ENCODE measurements at regions not wholly inside any gene's neighbourhood (a gene's known extent, or its start where the extent isn't known, plus 50 kb on each side); places are given as distances from the start of the nearest gene placed in this dataset.

- no peaks in the 10 kb centered on the region for H3K36me3 Mint-ChIP-seq (ENCODE audit: insufficient read depth, unreplicated experiment)
- Histone ChIP-seq H3K4me1 (no peaks in the 10 kb centered on the region), H3K36me3 (ENCODE audit: control insufficient read depth, insufficient read depth, low read length) (no peaks in the 10 kb centered on the region), H3K9me3 (no peaks in the 10 kb centered on the region), H3K27me3 (replicated peaks; ENCODE audit: control insufficient read depth, insufficient read depth, low read length) (peaks cover 2% of the 10 kb centered on the region; the same call in 1 of the 2 replicates), H3K4me3 (ENCODE audit: low read depth, low read length) (no peak overlapping the region)
- peaks cover 7% of the 10 kb centered on the region for H3K4me1 Mint-ChIP-seq (ENCODE audit: low read depth, unreplicated experiment)
- TF ChIP-seq CTCF (IDR thresholded peaks at IDR 0.05; ENCODE audit: insufficient read depth in 1 of 2, low read depth in 1 of 2, low read length in 1 of 2, severe bottlenecking in 1 of 2, unreplicated experiment in 1 of 2), result no peak
- no peaks in the 10 kb centered on the region for H3K9me3 Mint-ChIP-seq (ENCODE audit: unreplicated experiment)
- peaks cover 23% of the 10 kb centered on the region for H3K27me3 Mint-ChIP-seq (ENCODE audit: insufficient read depth, unreplicated experiment)
- ChIA-PET CTCF (interaction anchor here (1.0 to 1.5 kb wide), 2 partner anchors 9 to 12 kb away, joined by 3 to 5 read pairs; no protein-coding TSS in a partner anchor), POLR2A (no interaction called here)
- BruUV-seq (replicated peaks), result no TSS peak
- H3K4me3 Mint-ChIP-seq (ENCODE audit: unreplicated experiment), result peak overlapping the region; percentile 59
- DNase-seq, result no peak
- intact Hi-C loops (cut with micrococcal nuclease; ENCODE audit: unreplicated experiment), result no loop called here
- H3K27ac Mint-ChIP-seq (ENCODE audit: unreplicated experiment), result no peak overlapping the region
These were observed 122.4 kb upstream of the HSD17B12 start for GRCh38 chr11:43558146-43558545.

DNA sequence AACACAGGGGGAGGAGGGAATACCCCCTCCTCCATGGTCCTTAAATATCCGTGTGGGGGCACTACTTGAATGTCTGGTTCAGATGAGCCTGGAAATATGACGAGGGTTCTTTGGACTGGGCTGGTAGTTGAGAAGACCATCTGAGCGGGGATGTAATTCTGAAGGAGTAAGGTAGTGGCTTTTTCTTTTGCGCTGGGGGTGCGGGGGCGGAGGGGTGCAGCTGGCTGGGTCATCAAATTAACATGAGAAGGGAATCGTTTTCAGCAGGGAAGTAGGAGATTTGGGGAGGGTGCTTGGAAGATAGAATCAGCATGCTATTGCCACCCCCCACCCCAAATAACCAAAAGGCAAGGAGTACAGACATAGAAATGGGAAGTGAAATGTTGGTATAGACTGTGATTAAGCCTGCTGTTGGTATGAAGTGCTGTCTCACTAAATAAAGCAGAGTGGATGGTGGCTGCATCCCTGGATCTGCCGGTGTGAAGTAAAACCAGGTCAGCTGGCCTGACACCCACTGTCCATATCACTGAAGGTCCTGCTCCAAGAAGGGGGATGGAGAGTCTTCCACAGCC is 121.9 kb upstream of the HSD17B12 start:
- Mint-ChIP-seq H3K4me3 (ENCODE audit: unreplicated experiment) (no peak overlapping the region), H3K36me3 (ENCODE audit: insufficient read depth, unreplicated experiment) (no peaks in the 10 kb centered on the region), H3K27ac (ENCODE audit: unreplicated experiment) (no peak overlapping the region), H3K4me1 (ENCODE audit: low read depth, unreplicated experiment) (peaks cover 7% of the 10 kb centered on the region), H3K27me3 (ENCODE audit: insufficient read depth, unreplicated experiment) (peaks cover 24% of the 10 kb centered on the region), H3K9me3 (ENCODE audit: unreplicated experiment) (no peaks in the 10 kb centered on the region)
- no TSS peak for BruUV-seq (replicated peaks)
- H3K36me3 ChIP-seq (ENCODE audit: control insufficient read depth, insufficient read depth, low read length), result no peaks in the 10 kb centered on the region
- CTCF ChIA-PET, result interaction anchor here (1.5 kb wide), 1 partner anchor 8 kb away, joined by 5 read pairs; no protein-coding TSS in a partner anchor
- no peaks in the 10 kb centered on the region for H3K4me1 ChIP-seq
- no peak for TF ChIP-seq CTCF (IDR thresholded peaks at IDR 0.05; ENCODE audit: insufficient read depth in 1 of 2, low read depth in 1 of 2, low read length in 1 of 2, severe bottlenecking in 1 of 2, unreplicated experiment in 1 of 2)
- no peak for DNase-seq
- H3K27me3 ChIP-seq (replicated peaks; ENCODE audit: control insufficient read depth, insufficient read depth, low read length), result peaks cover 2% of the 10 kb centered on the region; the same call in 1 of the 2 replicates
- no peaks in the 10 kb centered on the region for H3K9me3 ChIP-seq
- H3K4me3 ChIP-seq (ENCODE audit: low read depth, low read length), result no peak overlapping the region
- POLR2A ChIA-PET, result no interaction called here
- intact Hi-C loops (cut with micrococcal nuclease; ENCODE audit: unreplicated experiment), result no loop called here

- intact Hi-C loops (cut with micrococcal nuclease; ENCODE audit: unreplicated experiment), result no loop called here
- Histone ChIP-seq H3K9me3 (no peaks in the 10 kb centered on the region), H3K4me3 (ENCODE audit: low read depth, low read length) (no peak overlapping the region), H3K4me1 (no peaks in the 10 kb centered on the region), H3K27me3 (replicated peaks; ENCODE audit: control insufficient read depth, insufficient read depth, low read length) (peaks cover 2% of the 10 kb centered on the region; the same call in 1 of the 2 replicates), H3K36me3 (ENCODE audit: control insufficient read depth, insufficient read depth, low read length) (no peaks in the 10 kb centered on the region)
- POLR2A ChIA-PET, result no interaction called here
- no peaks in the 10 kb centered on the region for H3K9me3 Mint-ChIP-seq (ENCODE audit: unreplicated experiment)
- no peak for TF ChIP-seq CTCF (IDR thresholded peaks at IDR 0.05; ENCODE audit: insufficient read depth in 1 of 2, low read depth in 1 of 2, low read length in 1 of 2, severe bottlenecking in 1 of 2, unreplicated experiment in 1 of 2)
- DNase-seq, result no peak
- H3K27ac Mint-ChIP-seq (ENCODE audit: unreplicated experiment), result no peak overlapping the region
- H3K4me1 Mint-ChIP-seq (ENCODE audit: low read depth, unreplicated experiment), result peaks cover 7% of the 10 kb centered on the region
- H3K27me3 Mint-ChIP-seq (ENCODE audit: insufficient read depth, unreplicated experiment), result peaks cover 19% of the 10 kb centered on the region
- no TSS peak for BruUV-seq (replicated peaks)
- H3K4me3 Mint-ChIP-seq (ENCODE audit: unreplicated experiment), result no peak overlapping the region
- no peaks in the 10 kb centered on the region for H3K36me3 Mint-ChIP-seq (ENCODE audit: insufficient read depth, unreplicated experiment)
- CTCF ChIA-PET, result no interaction called here
These were observed 118.7 kb upstream of the HSD17B12 start for GRCh38 chr11:43561832-43562231.
